ENCODE measurements at regions not wholly inside any gene's neighbourhood (a gene's known extent, or its start where the extent isn't known, plus 50 kb on each side); places are given as distances from the start of the nearest gene placed in this dataset.

GRCh38 chr6:16078064-16078463, 50.8 kb upstream of the MYLIP start:
- DNase-seq = no peak

- DNase-seq = no peak
Measured at GRCh38 chr6:16069671-16070070, 59.2 kb upstream of the MYLIP start.

GRCh38 chr6:16069222-16069621, 59.7 kb upstream of the MYLIP start:
- no peak for DNase-seq

- DNase-seq = no peak
Measured at GRCh38 chr6:16067568-16067967, 61.3 kb upstream of the MYLIP start.

- no peak for DNase-seq
Measured at GRCh38 chr6:16064671-16065072, 64.2 kb upstream of the MYLIP start.

GRCh38 chr6:16063580-16063979, 65.3 kb upstream of the MYLIP start:
- DNase-seq = no peak

GRCh38 chr6:16061818-16062217, 67.1 kb upstream of the MYLIP start:
- no peak for DNase-seq

- DNase-seq = no peak
Measured at GRCh38 chr6:16060039-16060438, 68.8 kb upstream of the MYLIP start.

GRCh38 chr6:16059496-16059895, 69.4 kb upstream of the MYLIP start:
- DNase-seq = no peak

GRCh38 chr6:16058929-16059345, 69.9 kb upstream of the MYLIP start:
- no peak for DNase-seq

- DNase-seq = no peak
Measured at GRCh38 chr6:16058201-16058928, 70.5 kb upstream of the MYLIP start.

- DNase-seq = no peak
Measured at GRCh38 chr6:16057446-16057845, 71.4 kb upstream of the MYLIP start.

GRCh38 chr6:16056263-16056870, 72.5 kb upstream of the MYLIP start:
- no peak for DNase-seq

- no peak for DNase-seq
Measured at GRCh38 chr6:16055852-16056251, 73.0 kb upstream of the MYLIP start.

GRCh38 chr6:16049168-16049567, 79.7 kb upstream of the MYLIP start:
- DNase-seq = no peak

- DNase-seq = no peak
Measured at GRCh38 chr6:16048221-16048620, 80.7 kb upstream of the MYLIP start.

- no peak for DNase-seq
Measured at GRCh38 chr6:16047435-16047990, 81.4 kb upstream of the MYLIP start.

GRCh38 chr6:16045238-16045637, 83.6 kb upstream of the MYLIP start:
- DNase-seq = no peak

- DNase-seq = no peak
Measured at GRCh38 chr6:16044211-16044643, 84.7 kb upstream of the MYLIP start.

- DNase-seq = no peak
Measured at GRCh38 chr6:16043171-16044135, 85.4 kb upstream of the MYLIP start.

GRCh38 chr6:16042751-16043150, 86.1 kb upstream of the MYLIP start:
- DNase-seq = no peak

- no peak for DNase-seq
Measured at GRCh38 chr6:16041327-16041726, 87.6 kb upstream of the MYLIP start.

GRCh38 chr6:16040628-16040974, 88.3 kb upstream of the MYLIP start:
- DNase-seq = no peak
